Loucy (cell line): ENCODE measurements at regions not wholly inside any gene's neighbourhood (a gene's known extent, or its start where the extent isn't known, plus 50 kb on each side); places are given as distances from the start of the nearest gene placed in this dataset.

ENCODE experiments used
- H2AFZ ChIP-seq: fragments of 200-600 bp; sonication (generic); 2 replicates; pipeline ENCODE4 v1.6.0; 2016; ENCODE audit warnings: antibody characterized with exemption, mild to moderate bottlenecking, low read length, moderate library complexity
- H3F3A ChIP-seq: fragments of 200-600 bp; 2 replicates; pipeline ENCODE4 v1.6.0; 2016; ENCODE audit warnings: antibody characterized with exemption, low read depth, mild to moderate bottlenecking
- H3K27me3 ChIP-seq: fragments of 200-600 bp; sonication (generic); 2 replicates; pipeline ENCODE4 v1.6.1; 2014; ENCODE audit warnings: low read length, mild to moderate bottlenecking; ENCODE audit not compliant: insufficient read depth, poor library complexity, severe bottlenecking
- H3K36me3 ChIP-seq: fragments of 200-600 bp; sonication (generic); 2 replicates; pipeline ENCODE4 v1.6.1; 2016; ENCODE audit warnings: low read length; ENCODE audit not compliant: insufficient read depth
- H3K4me1 ChIP-seq: fragments of 200-600 bp; sonication (generic); 2 replicates; pipeline ENCODE4 v1.5.1; 2014; ENCODE audit warnings: low read length, mild to moderate bottlenecking; ENCODE audit not compliant: insufficient read depth, poor library complexity, severe bottlenecking
- H3K4me2 ChIP-seq: fragments of 200-600 bp; sonication (generic); 2 replicates; pipeline ENCODE4 v1.6.0; 2014; ENCODE audit warnings: antibody characterized with exemption, low read length, low read depth, mild to moderate bottlenecking; ENCODE audit not compliant: poor library complexity, severe bottlenecking
- H3K4me3 ChIP-seq: fragments of 200-600 bp; sonication (generic); 2 replicates; pipeline ENCODE4 v1.5.1; 2014; ENCODE audit warnings: low read length, mild to moderate bottlenecking, mixed read lengths; ENCODE audit not compliant: poor library complexity, severe bottlenecking
- H3K79me2 ChIP-seq: fragments of 200-600 bp; sonication (generic); 2 replicates; pipeline ENCODE4 v1.6.1; 2014; ENCODE audit warnings: low read length; ENCODE audit not compliant: insufficient read depth
- H3K9ac ChIP-seq: fragments of 200-600 bp; sonication (generic); 2 replicates; pipeline ENCODE4 v1.6.0; 2014; ENCODE audit warnings: mild to moderate bottlenecking, low read depth, low read length, moderate library complexity; ENCODE audit not compliant: poor library complexity, severe bottlenecking
- H3K9me2 ChIP-seq: fragments of 200-600 bp; sonication (generic); replicated peaks from 2 replicates; pipeline ENCODE4 v1.6.1; 2016; ENCODE audit warnings: low read depth, low read length, mixed read lengths
- H3K9me3 ChIP-seq: fragments of 200-600 bp; sonication (generic); 2 replicates; pipeline ENCODE4 v1.6.1; 2014; ENCODE audit warnings: mild to moderate bottlenecking, antibody characterized with exemption, low read length, low read depth; ENCODE audit not compliant: insufficient read depth
- H4K20me1 ChIP-seq: fragments of 200-600 bp; sonication (generic); 2 replicates; pipeline ENCODE4 v1.6.0; 2014; ENCODE audit warnings: antibody characterized with exemption, low read length, mild to moderate bottlenecking; ENCODE audit not compliant: insufficient read depth, poor library complexity, severe bottlenecking
- EZH2phosphoT487 ChIP-seq: fragments of 200-600 bp; IDR thresholded peaks from 2 replicates; pipeline ENCODE4 v1.6.1; 2018; ENCODE audit warnings: antibody characterized with exemption, mild to moderate bottlenecking, moderate library complexity, borderline replicate concordance
- TF ChIP-seq, protein P1 (sequence below): fragments of 200-600 bp; sonication (generic); conservative IDR thresholded peaks from 2 replicates; pipeline ENCODE4 v1.5.1; 2014; ENCODE audit warnings: mild to moderate bottlenecking, antibody characterized with exemption, low read length

DNA sequence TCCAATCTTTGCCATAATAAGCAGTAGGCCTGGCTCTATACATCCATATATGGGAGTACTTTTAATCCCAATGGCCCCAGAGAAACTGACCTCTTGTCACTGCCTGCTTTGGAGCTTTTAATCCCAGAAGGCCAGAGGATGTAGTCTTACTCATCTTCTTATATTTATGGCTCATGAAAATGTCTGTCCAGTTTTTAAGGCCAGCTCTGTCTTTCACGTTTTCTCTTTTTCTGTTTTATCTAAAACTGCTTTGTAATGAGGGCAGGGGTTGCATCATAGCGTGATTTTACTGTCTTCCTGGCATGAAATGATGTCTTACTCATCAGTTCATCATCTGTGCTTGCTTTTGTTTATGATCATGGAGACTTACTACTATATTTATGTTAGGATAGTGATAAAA, 1094.9 kb downstream of the MAT2B start:
- Histone ChIP-seq H3K9me3 (no peaks in the 10 kb centered on the region), H3K79me2 (no peaks in the 10 kb centered on the region), H3K9me2 (no peaks in the 10 kb centered on the region), H3K4me2 (no peak overlapping the region), H3K27me3 (no peaks in the 10 kb centered on the region), H3K9ac (no peak overlapping the region), H3K36me3 (no peaks in the 10 kb centered on the region), H3F3A (no peaks in the 10 kb centered on the region), H3K4me1 (no peaks in the 10 kb centered on the region), H4K20me1 (no peaks in the 10 kb centered on the region), H3K4me3 (no peak overlapping the region), H2AFZ (no peak overlapping the region)
- TF ChIP-seq, protein P1, sequence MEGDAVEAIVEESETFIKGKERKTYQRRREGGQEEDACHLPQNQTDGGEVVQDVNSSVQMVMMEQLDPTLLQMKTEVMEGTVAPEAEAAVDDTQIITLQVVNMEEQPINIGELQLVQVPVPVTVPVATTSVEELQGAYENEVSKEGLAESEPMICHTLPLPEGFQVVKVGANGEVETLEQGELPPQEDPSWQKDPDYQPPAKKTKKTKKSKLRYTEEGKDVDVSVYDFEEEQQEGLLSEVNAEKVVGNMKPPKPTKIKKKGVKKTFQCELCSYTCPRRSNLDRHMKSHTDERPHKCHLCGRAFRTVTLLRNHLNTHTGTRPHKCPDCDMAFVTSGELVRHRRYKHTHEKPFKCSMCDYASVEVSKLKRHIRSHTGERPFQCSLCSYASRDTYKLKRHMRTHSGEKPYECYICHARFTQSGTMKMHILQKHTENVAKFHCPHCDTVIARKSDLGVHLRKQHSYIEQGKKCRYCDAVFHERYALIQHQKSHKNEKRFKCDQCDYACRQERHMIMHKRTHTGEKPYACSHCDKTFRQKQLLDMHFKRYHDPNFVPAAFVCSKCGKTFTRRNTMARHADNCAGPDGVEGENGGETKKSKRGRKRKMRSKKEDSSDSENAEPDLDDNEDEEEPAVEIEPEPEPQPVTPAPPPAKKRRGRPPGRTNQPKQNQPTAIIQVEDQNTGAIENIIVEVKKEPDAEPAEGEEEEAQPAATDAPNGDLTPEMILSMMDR = no peak
- TF ChIP-seq EZH2phosphoT487 = no peak

DNA sequence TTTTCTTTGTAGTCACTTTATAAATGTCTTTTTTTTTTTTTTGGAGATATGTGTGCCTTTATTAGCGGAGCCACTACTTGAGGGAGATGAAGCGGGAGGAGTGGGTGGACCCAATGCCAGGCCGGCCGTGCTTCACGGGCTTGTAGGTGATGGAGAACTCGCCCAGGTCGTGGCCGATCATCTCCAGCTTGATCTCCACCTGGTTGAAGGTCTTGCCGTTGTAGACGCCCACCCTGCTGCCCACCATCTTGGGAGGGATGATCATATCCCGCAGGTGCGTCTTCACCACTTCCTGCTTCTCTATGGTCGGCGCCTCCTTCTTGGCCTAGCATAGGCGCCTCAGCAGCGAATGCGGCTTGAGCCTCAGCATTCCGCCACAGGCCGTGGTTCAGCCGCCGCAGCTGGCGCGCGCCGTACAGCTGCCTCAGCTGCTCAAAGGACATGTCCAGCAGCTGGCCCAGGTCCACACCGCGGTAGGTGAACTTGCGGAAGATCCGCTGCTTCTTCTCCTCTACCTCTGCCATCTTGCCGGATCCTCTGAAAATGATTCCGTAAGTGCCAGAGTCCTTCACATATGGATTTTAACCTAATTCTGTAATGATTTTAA, 1095.6 kb downstream of the MAT2B start:
- Histone ChIP-seq H3K4me1 (no peaks in the 10 kb centered on the region), H3K4me3 (no peak overlapping the region), H2AFZ (no peak overlapping the region), H3F3A (no peaks in the 10 kb centered on the region), H3K9ac (no peak overlapping the region), H3K4me2 (no peak overlapping the region), H3K9me3 (no peaks in the 10 kb centered on the region), H3K79me2 (no peaks in the 10 kb centered on the region), H4K20me1 (no peaks in the 10 kb centered on the region), H3K36me3 (no peaks in the 10 kb centered on the region), H3K9me2 (no peaks in the 10 kb centered on the region), H3K27me3 (no peaks in the 10 kb centered on the region)
- no peak for TF ChIP-seq EZH2phosphoT487
- TF ChIP-seq, protein P1 = no peak

DNA sequence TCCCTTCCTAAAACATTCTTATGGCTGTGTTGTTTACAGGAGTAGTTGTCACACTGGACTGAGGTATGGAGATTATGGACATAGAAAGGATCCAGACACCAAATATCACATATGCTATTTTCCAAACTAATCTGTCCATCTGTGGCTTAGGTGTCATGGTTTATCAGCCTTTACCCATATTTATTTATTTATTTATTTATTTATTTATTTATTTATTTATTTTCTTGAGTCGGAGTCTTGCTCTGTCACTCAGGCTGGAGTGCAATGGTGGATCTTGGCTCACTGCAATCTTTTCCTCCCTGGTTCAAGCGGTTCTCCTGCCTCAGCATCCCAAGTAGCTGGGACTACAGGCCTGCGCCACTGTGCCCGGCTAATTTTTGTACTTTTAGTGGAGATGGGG, 1103.1 kb downstream of the MAT2B start:
- no peaks in the 10 kb centered on the region for H3K9me2 ChIP-seq
- no peaks in the 10 kb centered on the region for H3K4me1 ChIP-seq

More for the DNA sequence above, 1103.1 kb downstream of the MAT2B start:
- no peaks in the 10 kb centered on the region for H3F3A ChIP-seq
- H3K79me2 ChIP-seq = no peaks in the 10 kb centered on the region
- H3K27me3 ChIP-seq = no peaks in the 10 kb centered on the region
- no peak overlapping the region for H3K9ac ChIP-seq
- no peak overlapping the region for H2AFZ ChIP-seq
- TF ChIP-seq EZH2phosphoT487 = no peak
- TF ChIP-seq, protein P1 = no peak
- no peak overlapping the region for H3K4me3 ChIP-seq
- no peaks in the 10 kb centered on the region for H4K20me1 ChIP-seq
- no peak overlapping the region for H3K4me2 ChIP-seq
- no peaks in the 10 kb centered on the region for H3K9me3 ChIP-seq
- H3K36me3 ChIP-seq = no peaks in the 10 kb centered on the region
